GM21390 (cell line): ENCODE measurements at regions not wholly inside any gene's neighbourhood (a gene's known extent, or its start where the extent isn't known, plus 50 kb on each side); places are given as distances from the start of the nearest gene placed in this dataset.

Experiments
- ATAC-seq: cut with Tn5 transposase; IDR thresholded peaks from one replicate; pipeline ENCODE4 v1.9.1; 2021; ENCODE audit not compliant: unreplicated experiment

DNA sequence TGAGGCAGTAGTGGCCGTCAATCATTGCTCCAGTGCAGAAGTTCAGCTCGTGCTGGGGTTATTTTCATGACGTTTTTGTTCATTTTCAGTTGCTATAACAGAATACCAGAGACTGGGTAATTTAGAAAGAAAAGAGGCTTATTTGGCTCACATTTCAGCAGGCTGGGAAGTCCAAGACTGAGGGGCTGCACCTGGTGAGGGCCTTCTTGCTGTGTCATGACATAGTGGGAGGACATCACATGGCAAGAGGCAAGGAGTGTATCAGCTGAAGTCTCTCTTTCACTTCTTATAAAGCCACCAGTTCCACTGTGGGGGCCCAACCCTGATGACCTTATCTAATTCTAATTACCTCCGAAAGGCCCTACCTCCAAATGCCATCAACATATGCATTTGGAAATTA lies 58.0 kb upstream of the DPP10 start:
- no peak for ATAC-seq

- no peak for ATAC-seq
Observed at GRCh38 chr2:114389021-114389420, 53.4 kb upstream of the DPP10 start.
